ENCODE measurements at regions not wholly inside any gene's neighbourhood (a gene's known extent, or its start where the extent isn't known, plus 50 kb on each side); places are given as distances from the start of the nearest gene placed in this dataset.

GRCh38 chr2:161570424-161571050 is 53.7 kb upstream of the SLC4A10 start:
- in situ Hi-C loops (cut with MboI; ENCODE audit: low sequenced_read_pairs): no loop called here
- H4K8ac ChIP-seq (ENCODE audit: low read depth in 2 of 2, low read length in 2 of 2): no peak overlapping the region
- no peak overlapping the region for H3K9ac ChIP-seq (ENCODE audit: low read depth, low read length)
- H2BK5ac ChIP-seq (ENCODE audit: low read depth, low read length, poor library complexity, severe bottlenecking): no peak overlapping the region
- WGBS, 2 experiments (ENCODE audit: extremely low coverage in 2 of 2, insufficient read length in 1 of 2): no CpG with 5 or more reads among the region's 6 CpGs
- H3K9me3 ChIP-seq (ENCODE audit: control insufficient read depth, insufficient read depth, low read length): no peaks in the 10 kb centered on the region
- no peak overlapping the region for H3K56ac ChIP-seq (ENCODE audit: extremely low read depth, insufficient read depth, low read length)
- H3K27me3 ChIP-seq (ENCODE audit: control insufficient read depth, insufficient read depth, low read length): no peaks in the 10 kb centered on the region
- no peak overlapping the region for H3K14ac ChIP-seq (replicated peaks; ENCODE audit: low read depth, low read length)
- no peak overlapping the region for H3K23ac ChIP-seq (ENCODE audit: low read depth, low read length)
- H2AFZ ChIP-seq (replicated peaks; ENCODE audit: low read length, poor library complexity): no peak overlapping the region
- ATAC-seq (ENCODE audit: low read depth) (no peak), DNase-seq (no peak)
- no peak overlapping the region for H3K18ac ChIP-seq (ENCODE audit: low read depth, low read length)
- H3K4me2 ChIP-seq (ENCODE audit: low read depth, low read length): no peak overlapping the region
- H2BK15ac ChIP-seq (ENCODE audit: low read depth, low read length): no peak overlapping the region
- H2AK5ac ChIP-seq (ENCODE audit: low read depth, low read length): no peak overlapping the region
- TF ChIP-seq POLR2A (IDR thresholded peaks at IDR 0.05; ENCODE audit: low read depth, low read length) (no peak), CTCF (conservative IDR thresholded peaks at IDR 0.05; ENCODE audit: low read depth, low read length) (peak; percentile 24; the same call in 1 of the 2 replicates)
- no peaks in the 10 kb centered on the region for H3K9me1 ChIP-seq (ENCODE audit: insufficient read depth, low read length)
- H4K5ac ChIP-seq (ENCODE audit: low read depth, low read length): no peak overlapping the region
- H4K20me1 ChIP-seq (ENCODE audit: insufficient read depth, low read length): no peaks in the 10 kb centered on the region
- H2AK9ac ChIP-seq (replicated peaks; ENCODE audit: low read depth, low read length, poor library complexity): no peak overlapping the region
- CTCF ChIA-PET: interaction anchor here (0.6 kb wide), 1 partner anchor 63 kb away, joined by 4 read pairs; no protein-coding TSS in a partner anchor
- no peak overlapping the region for H4K91ac ChIP-seq (ENCODE audit: insufficient read depth, low read depth, low read length)
- no TSS peak for BruUV-seq (replicated peaks)
- no peak overlapping the region for H3K4me3 ChIP-seq (ENCODE audit: insufficient read depth, low read depth, low read length)
- no peak overlapping the region for H3K27ac ChIP-seq (ENCODE audit: insufficient read depth, low read length)
- H3K4me1 ChIP-seq (ENCODE audit: control insufficient read depth, insufficient read depth, low read length): no peaks in the 10 kb centered on the region
- H3K4ac ChIP-seq (ENCODE audit: low read depth, low read length): no peak overlapping the region
- no peak overlapping the region for H2BK120ac ChIP-seq (ENCODE audit: low read depth, low read length)
- no peaks in the 10 kb centered on the region for H3K79me1 ChIP-seq (ENCODE audit: low read depth in 1 of 2, low read length in 2 of 2)
- POLR2A ChIA-PET (ENCODE audit: unreplicated experiment): interaction anchor here (0.6 kb wide), 1 partner anchor 384 kb away, joined by 5 read pairs; no protein-coding TSS in a partner anchor
- H3K36me3 ChIP-seq (ENCODE audit: control insufficient read depth, insufficient read depth, low read length): no peaks in the 10 kb centered on the region
- dilution Hi-C loops (cut with HindIII; ENCODE audit: low sequenced_read_pairs, unreplicated experiment): no loop called here
- no peak overlapping the region for H2BK20ac ChIP-seq (ENCODE audit: low read depth, low read length)
- intact Hi-C loops (cut with micrococcal nuclease): no loop called here
